GM19467 (cell line): ENCODE measurements at regions not wholly inside any gene's neighbourhood (a gene's known extent, or its start where the extent isn't known, plus 50 kb on each side); places are given as distances from the start of the nearest gene placed in this dataset.
"Not testable (repeated sequence)": the region's sequence is repeated elsewhere in the genome, so short reads cannot be mapped to it uniquely, and the experiment has no call there.

Source experiments
- ATAC-seq: cut with Tn5 transposase; IDR thresholded peaks from one replicate; pipeline ENCODE4 v1.9.1; 2021; ENCODE audit warnings: mild to moderate bottlenecking, moderate library complexity; ENCODE audit not compliant: unreplicated experiment

DNA sequence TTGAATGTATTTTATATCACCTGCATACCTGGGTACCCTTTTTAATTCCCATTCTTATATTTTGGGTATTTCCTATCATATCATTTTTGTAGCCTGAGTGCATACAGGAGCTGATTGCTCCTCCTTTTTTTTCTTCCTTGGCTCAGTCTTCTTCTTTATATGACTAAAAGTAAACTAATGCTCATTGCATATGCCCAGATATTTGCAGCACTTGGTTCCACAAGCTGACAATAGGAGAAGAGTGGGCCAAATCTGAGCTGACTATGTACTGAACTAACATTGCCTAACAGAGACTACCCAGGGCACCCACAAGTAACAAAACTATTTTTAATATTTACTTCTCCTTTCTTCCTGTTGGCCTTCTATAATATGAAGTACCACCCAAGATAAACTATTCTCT lies 131.7 kb upstream of the SPOPL start:
- no peak for ATAC-seq

DNA sequence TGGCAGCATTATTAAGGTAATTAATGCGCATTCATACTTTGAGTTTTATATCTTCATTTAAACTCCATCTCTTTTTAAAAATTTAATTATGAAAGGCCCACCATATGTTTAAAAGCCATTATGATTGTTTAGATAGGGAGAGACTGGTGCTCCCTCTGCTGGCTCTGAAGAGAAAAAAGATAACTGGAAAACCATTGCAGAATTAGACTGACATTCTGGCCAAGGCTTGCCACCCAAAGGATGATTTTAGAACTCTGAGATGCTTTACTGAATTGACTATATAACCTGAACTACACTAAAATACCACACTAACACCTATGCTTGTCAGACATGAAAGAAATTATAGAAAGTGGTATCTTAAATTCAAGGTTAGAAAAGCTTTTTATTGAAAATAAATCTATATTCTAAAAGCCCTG lies 127.6 kb upstream of the SPOPL start:
- peak; percentile 54 for ATAC-seq

GRCh38 chr2:138381373-138381772 lies 120.2 kb upstream of the SPOPL start:
- no peak for ATAC-seq

DNA sequence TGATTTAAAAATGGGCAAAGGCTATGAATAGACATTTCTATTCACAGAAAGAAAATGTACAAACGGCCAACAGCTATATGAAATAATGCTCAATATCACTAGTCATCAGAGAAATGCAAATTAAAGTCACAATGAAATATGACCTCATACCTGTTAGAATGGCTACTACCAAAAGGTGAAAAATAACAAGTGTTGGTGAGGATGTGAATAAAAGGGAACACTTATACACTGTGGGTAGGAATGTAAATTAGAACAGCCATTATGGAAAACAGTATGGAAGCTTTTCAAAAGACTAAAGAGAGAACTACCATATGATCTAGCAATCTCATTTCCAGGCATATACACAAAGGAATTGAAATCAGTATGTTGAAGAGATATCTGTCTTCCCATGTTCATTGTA lies 118.9 kb upstream of the SPOPL start:
- ATAC-seq: no peak

DNA sequence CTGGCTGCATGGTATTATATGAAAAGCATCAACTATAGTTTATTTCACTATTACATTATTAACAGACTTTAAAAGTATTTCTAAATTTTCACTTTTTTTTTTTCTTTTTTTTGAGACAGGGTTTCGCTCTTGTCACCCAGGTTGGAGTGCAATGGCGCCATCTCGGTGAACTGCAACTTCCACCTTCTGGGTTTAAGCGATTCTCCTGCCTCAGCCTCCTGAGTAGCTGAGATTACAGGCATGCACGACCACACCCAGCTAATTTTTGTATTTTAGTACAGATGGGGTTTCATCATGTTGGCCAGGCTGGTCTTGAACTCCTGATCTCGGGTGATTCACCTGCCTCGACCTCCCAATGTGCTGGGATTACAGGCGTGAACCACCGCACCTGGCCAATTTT lies 115.4 kb upstream of the SPOPL start:
- ATAC-seq: not testable (repeated sequence)

DNA sequence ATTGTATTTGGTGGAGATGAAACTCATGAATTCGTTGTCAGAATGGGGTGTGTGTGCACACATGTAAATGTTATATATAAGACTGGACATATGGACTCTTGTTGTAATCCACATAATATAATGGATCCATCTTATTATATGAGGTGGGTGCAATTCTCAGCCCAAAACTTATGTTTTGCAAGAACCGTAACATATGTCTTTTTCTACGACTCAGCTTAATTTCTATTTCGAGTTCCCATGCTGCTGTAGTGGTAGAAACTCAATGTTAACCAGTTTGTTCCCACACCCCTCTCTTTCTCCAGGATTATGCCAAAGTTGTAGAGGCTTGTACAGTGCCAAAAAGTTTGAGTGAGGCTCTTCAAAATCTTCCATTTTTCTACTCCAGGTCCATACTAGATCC lies 112.5 kb upstream of the SPOPL start:
- no peak for ATAC-seq

DNA sequence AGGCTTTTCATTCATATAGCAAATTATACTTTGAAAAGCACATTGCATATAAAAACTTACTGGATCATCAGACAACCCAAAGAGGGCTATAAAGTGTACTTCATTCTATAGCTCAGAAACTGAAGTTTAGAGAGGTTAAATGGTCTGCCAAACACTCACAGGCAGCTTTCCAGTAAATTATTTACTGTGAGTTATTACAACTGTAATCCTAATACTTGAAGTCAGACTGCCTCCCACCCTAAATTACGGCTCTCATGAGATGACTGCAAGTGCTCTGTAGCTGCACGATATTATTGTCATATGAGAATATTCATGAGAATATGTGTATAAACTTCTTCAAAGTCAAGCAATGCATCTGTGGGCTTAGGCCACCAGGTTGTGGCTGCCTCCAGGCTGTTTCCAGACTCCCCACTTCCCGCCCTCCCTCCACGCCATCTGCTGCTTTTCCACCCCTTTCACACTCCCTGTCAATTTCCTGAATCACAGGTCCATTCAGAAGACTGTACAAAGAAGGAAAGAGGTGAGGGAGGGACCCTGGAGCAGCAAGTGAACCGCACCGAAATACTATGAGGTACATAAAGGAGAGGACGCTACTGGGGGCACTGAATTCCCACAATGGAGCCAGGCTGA lies 111.1 kb upstream of the SPOPL start:
- ATAC-seq: no peak

DNA sequence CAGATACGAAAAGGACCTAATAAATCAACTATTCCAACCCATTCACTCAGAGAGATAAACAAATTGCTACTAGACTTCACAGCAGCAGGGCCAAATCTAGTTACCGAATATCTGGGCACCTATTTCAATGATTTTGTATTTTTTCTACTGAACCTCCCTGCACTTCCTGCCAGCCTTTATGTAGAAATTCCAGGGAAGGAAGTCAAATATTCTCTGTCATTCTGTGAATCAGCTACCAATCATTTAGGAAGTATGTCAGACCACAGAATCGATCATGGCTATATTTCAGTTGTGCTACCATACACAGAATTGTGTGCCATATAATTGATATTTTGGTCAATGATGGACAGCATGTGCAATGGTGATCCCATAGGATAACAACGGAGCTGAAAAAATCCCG lies 109.6 kb upstream of the SPOPL start:
- ATAC-seq: no peak

DNA sequence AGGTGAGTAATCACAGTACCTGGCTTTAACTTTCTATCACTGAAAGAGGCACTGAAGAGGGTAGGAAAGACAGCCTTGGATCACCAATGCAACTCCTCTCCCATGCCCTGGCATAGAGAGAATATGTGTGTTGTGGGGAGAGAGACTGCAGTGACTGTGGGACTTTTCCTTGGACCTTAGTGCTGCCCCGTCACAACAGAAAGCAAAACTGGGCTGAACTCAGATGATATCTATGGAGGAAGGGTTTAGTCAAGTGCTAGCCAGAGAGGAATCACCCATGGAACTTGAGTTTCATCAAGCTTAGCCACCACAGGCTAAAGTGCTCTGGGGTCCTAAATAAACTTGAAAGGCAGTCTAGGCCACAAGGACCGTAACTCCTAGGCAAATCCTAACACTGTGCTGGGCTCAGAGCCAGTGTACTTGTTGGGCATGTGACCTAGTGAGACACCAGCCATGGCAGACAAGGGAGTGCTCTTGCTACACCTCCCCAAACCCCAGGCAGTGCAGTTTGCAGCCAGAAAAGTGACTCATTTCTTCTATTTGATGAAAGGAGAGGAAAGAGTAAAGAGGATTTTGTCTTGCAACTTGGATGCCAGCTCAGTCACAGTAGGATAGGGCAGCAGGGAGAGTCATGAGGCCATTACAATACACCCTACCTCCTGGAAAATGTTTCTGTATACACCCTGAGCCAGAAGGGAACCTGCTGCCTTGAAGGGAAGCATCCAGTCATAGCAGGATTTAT lies 105.8 kb upstream of the SPOPL start:
- no peak for ATAC-seq

DNA sequence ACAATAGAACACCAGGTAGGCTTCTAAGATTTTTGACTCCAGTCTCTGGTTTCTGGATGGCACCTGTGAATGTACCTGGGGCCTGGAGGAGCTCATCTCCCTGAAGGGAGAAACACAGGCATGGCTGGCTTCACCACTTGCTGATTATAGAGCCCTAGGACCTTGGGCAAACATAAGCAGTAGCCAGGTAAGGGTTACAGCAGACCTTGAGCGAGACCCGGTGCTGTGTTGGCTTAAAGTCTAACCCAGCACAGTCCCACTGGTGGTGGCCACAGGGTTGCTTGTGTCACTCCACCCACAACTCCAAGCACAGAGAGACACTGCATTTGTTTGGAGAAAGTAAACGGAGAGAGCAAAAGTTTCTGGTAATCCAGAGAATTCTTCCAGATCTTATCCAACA lies 104.7 kb upstream of the SPOPL start:
- ATAC-seq: no peak

DNA sequence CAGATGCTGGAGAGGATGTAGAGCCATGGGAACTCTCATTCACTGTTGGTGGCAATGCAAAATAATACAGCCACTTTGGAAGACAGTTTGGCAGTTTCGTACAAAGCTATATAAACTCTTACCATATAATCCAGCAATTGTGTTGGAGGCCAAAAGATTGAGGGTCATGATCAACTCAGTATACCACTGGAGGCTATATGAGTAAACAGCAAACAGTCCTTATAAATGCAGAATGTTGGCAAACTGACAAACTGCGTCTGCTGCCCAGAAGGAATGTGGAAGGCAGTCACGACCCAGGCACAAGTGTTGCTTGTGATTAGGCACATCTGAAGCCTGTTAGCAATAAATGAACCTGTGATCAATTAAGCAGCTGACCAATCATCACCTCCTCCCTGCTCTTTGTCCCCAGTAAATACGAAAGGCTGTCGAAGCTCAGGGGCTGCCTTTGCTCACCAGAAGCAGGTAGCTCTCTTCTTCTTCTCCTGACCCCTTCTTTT lies 98.1 kb upstream of the SPOPL start:
- ATAC-seq: no peak

DNA sequence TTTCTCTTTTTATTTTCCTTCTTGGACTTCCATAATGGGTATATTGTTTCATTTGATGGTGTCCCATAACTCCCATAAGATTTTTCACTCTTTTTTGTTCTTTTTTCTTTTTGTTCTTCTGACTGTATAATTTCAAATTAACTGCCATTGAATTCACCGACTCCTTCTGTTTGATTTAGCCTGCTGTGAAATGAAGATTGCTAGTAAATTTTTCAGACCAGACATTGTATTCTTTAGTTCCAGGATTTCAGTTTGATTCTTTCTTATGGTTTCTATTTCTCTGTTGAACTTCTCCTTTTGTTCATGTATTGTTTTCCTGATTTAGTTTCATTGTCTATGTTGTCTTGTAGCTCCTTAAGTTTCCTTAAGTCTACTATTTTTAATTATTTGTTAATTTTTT lies 87.6 kb upstream of the SPOPL start:
- ATAC-seq: no peak

DNA sequence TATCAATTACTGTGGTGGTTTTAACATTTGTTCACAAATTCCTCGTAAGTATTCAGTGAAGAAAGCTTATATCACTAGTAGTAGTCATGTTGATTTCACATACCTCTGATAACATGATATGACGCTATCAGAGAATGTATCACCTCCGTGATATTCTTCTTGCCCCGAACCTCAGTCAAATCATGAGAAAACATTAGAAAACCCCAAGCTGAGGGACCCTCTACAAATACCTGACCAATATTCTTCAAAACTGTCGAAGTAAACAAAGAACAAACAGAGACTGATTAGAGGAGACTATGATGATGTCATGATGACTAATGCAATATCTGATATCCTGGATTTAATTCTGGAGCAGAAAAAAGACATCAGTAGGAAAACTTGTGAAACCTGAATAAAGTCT lies 85.6 kb upstream of the SPOPL start:
- no peak for ATAC-seq

GRCh38 chr2:138418453-138418852 lies 83.1 kb upstream of the SPOPL start:
- no peak for ATAC-seq

- ATAC-seq: no peak
Observed at GRCh38 chr2:138421315-138421970, 80.1 kb upstream of the SPOPL start.

GRCh38 chr2:138421971-138422335 lies 79.6 kb upstream of the SPOPL start:
- no peak for ATAC-seq

DNA sequence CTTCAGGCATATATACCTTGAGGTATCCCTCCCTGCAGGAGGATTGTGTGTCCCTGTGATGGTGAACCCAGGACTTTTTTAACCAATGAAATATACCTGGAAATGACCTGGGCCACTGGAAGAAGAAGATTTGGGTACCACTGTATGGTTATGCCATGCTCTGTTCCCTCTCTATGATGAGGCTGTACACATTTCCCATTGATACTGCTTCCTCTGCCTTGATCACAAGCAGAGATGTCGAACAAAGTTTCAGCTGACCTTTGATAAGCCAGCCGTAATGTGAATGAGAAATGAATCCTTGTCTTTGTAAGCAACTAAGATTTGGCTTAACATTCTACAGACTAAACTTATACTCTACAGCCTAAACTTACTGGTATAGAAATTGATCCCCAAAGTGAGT lies 78.4 kb upstream of the SPOPL start:
- ATAC-seq: no peak

GRCh38 chr2:138423745-138424144 lies 77.8 kb upstream of the SPOPL start:
- ATAC-seq: no peak

GRCh38 chr2:138424436-138425140 lies 77.0 kb upstream of the SPOPL start:
- no peak for ATAC-seq

- ATAC-seq: not testable (repeated sequence)
Observed at GRCh38 chr2:138426116-138426515, 75.5 kb upstream of the SPOPL start.

- no peak for ATAC-seq
Observed at GRCh38 chr2:138428710-138429440, 72.7 kb upstream of the SPOPL start.
